SK-N-SH (cell line): ENCODE measurements at regions not wholly inside any gene's neighbourhood (a gene's known extent, or its start where the extent isn't known, plus 50 kb on each side); places are given as distances from the start of the nearest gene placed in this dataset.

Experiments used
- CHD2 ChIP-seq: fragments of 150-350 bp; IDR thresholded peaks from 2 replicates; pipeline ENCODE4 v1.6.1; 2018; ENCODE audit warnings: low read length; ENCODE audit not compliant: partially characterized antibody
- CTCF ChIP-seq: fragments of 200-600 bp; sonication (generic); IDR thresholded peaks from 2 replicates; pipeline ENCODE4 v1.6.1; 2017; ENCODE audit warnings: antibody characterized with exemption, mild to moderate bottlenecking, moderate library complexity
- EP300 ChIP-seq, 2 experiments: IDR thresholded peaks; 2 replicates each; pipeline versions ENCODE4 v1.4.0 to v1.6.1; 2012; ENCODE audit warnings: borderline replicate concordance in 1 of 2, low read depth in 1 of 2, low read length in 1 of 2
- FOXM1 ChIP-seq: IDR thresholded peaks from 2 replicates; pipeline ENCODE4 v1.4.0; 2012; ENCODE audit warnings: low read depth, mild to moderate bottlenecking
- JUND ChIP-seq: IDR thresholded peaks from 2 replicates; pipeline ENCODE4 v1.4.0; 2012
- MXI1 ChIP-seq: IDR thresholded peaks from 2 replicates; pipeline ENCODE4 v1.6.1; 2012; ENCODE audit warnings: mild to moderate bottlenecking, low read depth, low read length, improper control_type of control experiment
- NRF1 ChIP-seq: IDR thresholded peaks from 2 replicates; pipeline ENCODE4 v1.6.1; 2012; ENCODE audit warnings: low read depth, mild to moderate bottlenecking, low read length
- POLR2AphosphoS5 ChIP-seq: IDR thresholded peaks from 2 replicates; pipeline ENCODE4 v1.6.1; 2012; ENCODE audit warnings: low read depth, low read length
- SIN3A ChIP-seq: IDR thresholded peaks from 2 replicates; pipeline ENCODE4 v1.6.1; 2012; ENCODE audit warnings: low read depth, mild to moderate bottlenecking, low read length, moderate library complexity, borderline replicate concordance
- TAF1 ChIP-seq: IDR thresholded peaks from 2 replicates; pipeline ENCODE4 v1.6.1; 2012; ENCODE audit warnings: low read depth, mild to moderate bottlenecking, low read length, moderate library complexity, borderline replicate concordance
- USF1 ChIP-seq: IDR thresholded peaks from 2 replicates; pipeline ENCODE4 v1.4.0; 2012; ENCODE audit warnings: low read depth, borderline replicate concordance
- YY1 ChIP-seq: IDR thresholded peaks from 2 replicates; pipeline ENCODE4 v1.4.0; 2012; ENCODE audit warnings: low read depth, mild to moderate bottlenecking

GRCh38 chr13:47144782-47145181, 247.9 kb upstream of the HTR2A start:
- TF ChIP-seq USF1 (no peak), CHD2 (no peak), CTCF (no peak), NRF1 (no peak), TAF1 (no peak), SIN3A (no peak), POLR2AphosphoS5 (no peak), YY1 (no peak), FOXM1 (no peak), MXI1 (no peak), EP300 (IDR thresholded peaks at IDR 0.05; ENCODE audit: borderline replicate concordance in 1 of 2, low read depth in 1 of 2, low read length in 1 of 2) (no peak), JUND (no peak)
